HG03135 (cell line): ENCODE measurements at regions not wholly inside any gene's neighbourhood (a gene's known extent, or its start where the extent isn't known, plus 50 kb on each side); places are given as distances from the start of the nearest gene placed in this dataset.
A peak's percentile ranks its signal among the peaks of the same experiment; 100 is the strongest.
"Not testable (repeated sequence)": the region's sequence is repeated elsewhere in the genome, so short reads cannot be mapped to it uniquely, and the experiment has no call there.

Experiments used
- ATAC-seq: cut with Tn5 transposase; IDR thresholded peaks from one replicate; pipeline ENCODE4 v1.9.1; 2021; ENCODE audit warnings: mild to moderate bottlenecking, moderate library complexity; ENCODE audit not compliant: unreplicated experiment

- no peak for ATAC-seq
These were observed 233.4 kb upstream of the LRTM1 start for GRCh38 chr3:55161231-55161630.

DNA sequence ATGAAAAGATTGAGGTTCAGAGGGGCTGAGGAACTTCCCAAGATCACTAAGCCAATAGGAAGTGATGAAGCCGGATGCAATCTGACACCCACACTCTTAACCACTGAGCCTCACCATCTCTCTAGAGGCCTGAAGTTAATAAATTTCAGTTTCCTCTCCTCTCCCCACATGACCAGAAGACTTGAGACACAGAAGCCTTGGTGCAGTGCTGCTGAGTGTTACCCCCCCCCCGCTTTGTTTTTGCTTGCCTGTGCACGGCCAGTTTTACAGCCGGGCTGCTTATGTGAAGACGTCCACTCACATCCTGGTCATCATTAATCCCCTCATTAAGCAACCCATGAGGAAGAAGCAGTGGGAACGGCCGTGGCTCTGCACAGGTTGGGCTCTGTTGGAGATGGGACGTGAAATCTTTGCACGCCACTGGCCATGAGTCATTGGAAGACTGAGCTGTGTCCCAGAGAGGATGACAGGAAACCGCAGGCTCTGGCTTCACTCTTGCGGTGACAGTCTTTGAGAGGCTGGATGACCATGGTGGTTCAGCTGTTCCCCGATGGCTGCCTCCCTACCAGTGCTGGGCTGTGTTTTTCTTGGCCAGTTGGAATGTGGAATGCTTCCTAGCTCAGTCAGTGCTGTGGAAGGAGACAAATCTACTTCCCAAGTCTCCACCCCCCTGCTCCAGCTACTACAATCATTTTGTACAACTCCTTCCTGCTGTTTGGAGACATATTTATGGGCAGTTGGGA, 232.6 kb upstream of the LRTM1 start:
- ATAC-seq, result peak; percentile 82

DNA sequence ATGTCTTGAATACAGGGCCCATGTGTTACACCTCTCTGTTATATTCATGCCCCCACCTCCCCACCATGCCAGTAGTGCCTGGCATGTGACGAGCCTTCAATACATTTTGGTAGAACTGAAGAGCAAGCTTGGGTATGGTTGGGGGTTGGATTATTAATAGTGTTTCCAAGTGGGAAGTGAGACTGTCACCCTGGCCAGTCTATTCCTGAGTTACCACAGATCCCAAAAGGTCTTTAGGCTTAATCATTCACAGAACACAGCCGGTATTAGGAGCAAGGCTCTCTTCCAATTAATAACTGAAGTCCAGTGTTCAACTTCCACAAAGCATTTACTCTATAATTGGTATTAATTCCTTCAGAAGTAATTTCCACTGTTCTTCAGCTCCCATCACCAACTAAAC, 231.9 kb upstream of the LRTM1 start:
- ATAC-seq, result no peak

DNA sequence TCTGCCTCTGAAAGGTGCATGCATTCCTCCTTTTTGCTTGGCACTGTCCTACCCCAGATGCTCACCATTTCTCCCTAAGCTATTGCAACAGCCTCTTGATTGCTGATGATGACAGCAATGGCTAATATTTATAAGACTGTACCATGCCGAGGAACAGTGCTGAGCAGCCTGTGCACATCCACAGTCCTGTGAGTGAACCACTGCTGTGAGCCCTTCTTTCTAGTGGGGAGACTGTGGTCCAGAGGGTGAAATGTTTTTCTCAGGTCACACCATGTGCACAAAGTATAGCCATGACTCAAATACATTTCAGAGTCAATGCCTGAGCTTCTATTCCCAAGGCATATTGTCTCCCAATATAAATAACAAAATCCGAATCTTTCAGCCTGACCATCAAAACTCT, 231.2 kb upstream of the LRTM1 start:
- ATAC-seq, result no peak

- no peak for ATAC-seq
These were observed 230.5 kb upstream of the LRTM1 start for GRCh38 chr3:55158345-55158744.

GRCh38 chr3:55157731-55158130, 229.9 kb upstream of the LRTM1 start:
- no peak for ATAC-seq

GRCh38 chr3:55156851-55157650, 229.2 kb upstream of the LRTM1 start:
- no peak for ATAC-seq

- ATAC-seq, result no peak
These were observed 220.2 kb upstream of the LRTM1 start for GRCh38 chr3:55147856-55148720.

- no peak for ATAC-seq
These were observed 219.5 kb upstream of the LRTM1 start for GRCh38 chr3:55147406-55147805.

- ATAC-seq, result no peak
These were observed 218.4 kb upstream of the LRTM1 start for GRCh38 chr3:55146216-55146615.

DNA sequence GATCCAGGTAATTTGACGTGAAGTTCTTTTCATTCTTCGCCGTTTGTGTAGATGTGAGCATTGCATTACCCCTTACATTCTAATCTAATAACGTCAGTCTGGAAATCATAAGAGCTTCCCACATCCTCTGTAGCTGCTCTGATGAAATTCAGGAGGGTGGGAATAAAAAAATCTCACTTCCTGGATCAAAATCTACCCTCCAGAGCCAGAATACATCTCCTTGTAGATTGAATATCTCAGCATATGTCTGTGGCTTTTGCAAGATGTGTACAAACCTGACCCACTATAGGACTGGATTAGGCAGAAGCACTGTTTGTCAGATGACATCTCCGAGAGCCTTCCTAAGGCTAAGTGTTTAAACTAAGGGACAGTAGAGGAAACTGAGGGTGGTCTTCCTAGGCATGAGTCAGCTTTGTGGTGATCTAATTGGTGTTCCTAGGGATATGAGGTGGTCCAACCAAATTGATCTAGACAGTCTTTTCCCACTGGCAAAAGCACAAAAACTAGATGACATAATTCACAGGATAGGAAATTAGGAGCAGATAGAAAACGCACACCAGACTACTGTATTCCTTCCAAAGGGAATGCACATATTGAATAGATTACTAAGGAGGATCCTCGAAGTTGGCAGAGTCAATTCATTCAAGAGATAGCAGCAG, 216.3 kb upstream of the LRTM1 start:
- no peak for ATAC-seq

- ATAC-seq, result no peak
These were observed 215.5 kb upstream of the LRTM1 start for GRCh38 chr3:55143336-55143735.

DNA sequence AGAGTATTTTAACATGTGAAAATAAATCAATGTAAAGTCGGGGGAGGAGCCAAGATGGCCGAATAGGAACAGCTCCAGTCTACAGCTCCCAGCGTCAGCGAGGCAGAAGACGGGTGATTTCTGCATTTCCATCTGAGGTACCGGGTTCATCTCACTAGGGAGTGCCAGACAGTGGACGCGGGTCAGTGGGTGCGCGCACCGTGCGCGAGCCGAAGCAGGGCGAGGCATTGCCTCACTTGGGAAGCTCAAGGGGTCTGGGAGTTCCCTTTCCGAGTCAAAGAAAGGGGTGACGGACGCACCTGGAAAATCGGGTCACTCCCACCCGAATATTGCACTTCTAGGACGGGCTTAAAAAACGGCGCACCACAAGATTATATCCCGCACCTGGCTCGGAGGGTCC, 208.4 kb upstream of the LRTM1 start:
- ATAC-seq, result not testable (repeated sequence)

GRCh38 chr3:55128225-55128823, 200.5 kb upstream of the LRTM1 start:
- ATAC-seq, result no peak

DNA sequence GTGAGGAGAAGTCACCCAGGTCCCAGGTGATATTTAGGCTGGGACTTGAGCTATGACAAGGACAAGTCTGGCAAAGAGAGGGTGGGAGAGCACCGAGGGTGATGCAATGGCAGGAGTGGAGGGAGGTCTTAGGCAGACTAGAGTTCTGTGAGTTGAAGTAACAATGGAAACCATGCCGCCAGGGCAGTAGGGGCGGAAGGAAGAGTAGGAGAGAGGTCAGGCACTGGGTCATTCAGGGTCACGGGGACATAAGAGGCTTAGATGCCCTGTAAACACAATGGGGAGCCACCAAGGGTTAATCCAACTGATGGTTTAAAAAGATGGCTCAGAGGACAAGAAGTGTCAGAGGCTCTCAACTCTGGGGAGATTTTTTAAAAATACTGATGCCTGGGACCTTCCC, 199.7 kb upstream of the LRTM1 start:
- ATAC-seq, result no peak

- ATAC-seq, result no peak
These were observed 196.5 kb upstream of the LRTM1 start for GRCh38 chr3:55124371-55124770.
